Cardiac fibroblast (primary cell): ENCODE measurements at regions not wholly inside any gene's neighbourhood (a gene's known extent, or its start where the extent isn't known, plus 50 kb on each side); places are given as distances from the start of the nearest gene placed in this dataset.

Experiments
- DNase-seq, 2 donors: peaks; one replicate each; pipeline versions ENCODE4 v3.0.0 to v3.0.0-alpha.2; 2010; ENCODE audit warnings: low read depth in 2 of 2
- H3K4me3 ChIP-seq, 2 donors: replicated peaks in 1 of 2; 1 replicate in 1 of 2; 2 replicates in 1 of 2; pipeline ENCODE4 v1.5.1; 2011; ENCODE audit warnings: low read depth in 2 of 2, low read length in 2 of 2, mild to moderate bottlenecking in 2 of 2, moderate library complexity in 1 of 2
- CTCF ChIP-seq: IDR thresholded peaks from one replicate; pipeline ENCODE4 v1.5.1; 2011; ENCODE audit warnings: low read depth, mild to moderate bottlenecking, low read length, inconsistent platforms

- no peak for DNase-seq
- no peak overlapping the region for H3K4me3 ChIP-seq
- TF ChIP-seq CTCF: no peak
Measured at GRCh38 chr12:83793616-83794015, 1106.9 kb downstream of the TMTC2 start.

DNA sequence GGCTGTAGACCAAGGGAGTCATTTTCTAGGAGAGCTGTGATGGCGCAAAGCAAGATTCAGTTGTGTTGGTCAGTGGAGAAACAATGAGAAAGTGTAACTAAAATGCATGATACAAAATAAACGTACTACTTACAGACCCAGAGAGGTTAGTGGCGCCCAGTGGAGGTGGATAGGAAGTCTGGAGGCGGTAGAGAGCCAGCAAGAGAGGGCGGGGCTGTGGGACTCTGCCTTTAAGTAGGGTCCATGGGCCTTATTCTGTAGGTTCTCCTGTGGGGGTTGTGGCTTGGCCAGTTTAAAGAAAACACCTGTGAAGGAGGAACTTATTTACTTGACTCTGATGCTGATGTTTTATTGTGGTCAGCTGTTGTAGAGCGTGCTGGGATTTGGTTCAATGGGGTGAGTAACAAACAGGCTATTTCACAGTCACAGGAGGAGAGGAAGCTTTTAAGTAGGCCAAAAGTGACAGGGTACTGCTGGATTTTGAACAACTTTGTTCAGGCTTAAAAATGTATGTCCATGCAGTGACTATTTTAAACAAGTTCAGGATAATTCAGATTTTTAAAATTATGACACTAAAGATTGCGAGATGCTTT, 1097.7 kb downstream of the TMTC2 start:
- H3K4me3 ChIP-seq: no peak overlapping the region
- TF ChIP-seq CTCF: no peak
- no peak for DNase-seq

DNA sequence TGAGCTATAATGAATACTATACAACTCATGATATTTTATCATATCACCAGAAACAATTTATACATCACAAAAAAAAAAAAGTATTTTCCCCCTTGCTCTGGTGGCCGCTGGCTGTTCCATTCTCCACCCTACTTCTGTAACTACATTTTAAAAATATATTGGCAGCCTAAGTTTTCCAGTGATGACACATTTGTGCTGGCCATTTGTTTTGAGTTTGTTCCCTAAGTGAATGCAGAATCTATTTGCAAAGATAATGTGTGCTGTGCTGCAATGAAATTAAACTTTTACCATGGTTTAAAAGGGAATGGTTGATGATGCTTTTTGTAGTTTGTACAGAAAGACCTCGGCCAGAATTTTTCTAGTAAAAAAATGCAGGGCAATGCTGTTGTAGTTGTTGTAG, 1092.8 kb downstream of the TMTC2 start:
- no peak for DNase-seq
- H3K4me3 ChIP-seq: no peak overlapping the region
- no peak for TF ChIP-seq CTCF

DNA sequence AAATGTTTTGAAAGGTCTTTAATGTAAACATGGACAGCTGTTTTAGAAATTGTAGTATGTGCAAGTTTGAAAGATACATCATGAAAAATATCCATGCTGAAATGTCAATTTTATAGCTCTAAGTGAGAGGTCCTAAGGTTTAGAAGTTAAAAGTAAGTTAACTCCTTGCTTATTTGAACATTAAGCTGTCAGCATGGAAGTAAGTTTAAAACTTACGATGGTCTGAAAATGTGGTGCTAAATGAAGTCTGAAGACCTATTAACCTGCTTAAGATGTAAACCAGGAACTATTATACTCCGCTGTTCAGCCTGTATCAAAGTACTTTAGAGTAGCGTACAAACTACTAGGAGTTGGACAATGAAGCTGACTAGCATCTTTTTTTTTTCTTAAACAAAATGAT, 1082.4 kb downstream of the TMTC2 start:
- no peak for DNase-seq
- no peak for TF ChIP-seq CTCF
- no peak overlapping the region for H3K4me3 ChIP-seq

DNA sequence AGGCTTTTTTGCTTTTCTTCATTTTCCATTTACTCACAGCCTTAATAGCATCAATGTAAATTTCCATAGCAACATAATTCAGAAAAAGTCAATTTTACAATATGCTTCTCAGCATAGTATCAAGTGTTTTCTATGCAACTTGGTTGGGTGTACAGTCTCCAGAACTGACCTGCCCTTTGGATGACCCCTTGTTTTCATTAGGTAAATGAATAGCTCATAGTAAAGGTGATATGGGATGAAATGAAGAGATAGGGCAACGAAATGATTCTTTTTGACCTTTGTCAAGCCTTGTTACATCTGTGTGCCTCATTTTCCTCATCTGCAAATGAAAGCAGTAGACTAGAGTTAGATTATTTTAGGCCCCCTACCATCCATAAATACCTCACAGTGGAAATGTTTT, 1081.0 kb downstream of the TMTC2 start:
- no peak overlapping the region for H3K4me3 ChIP-seq
- no peak for DNase-seq
- TF ChIP-seq CTCF: no peak

- TF ChIP-seq CTCF: no peak
- peak in 1 of 2 donors; percentile 36 for DNase-seq
Measured at GRCh38 chr12:83763425-83763824, 1076.7 kb downstream of the TMTC2 start.

DNA sequence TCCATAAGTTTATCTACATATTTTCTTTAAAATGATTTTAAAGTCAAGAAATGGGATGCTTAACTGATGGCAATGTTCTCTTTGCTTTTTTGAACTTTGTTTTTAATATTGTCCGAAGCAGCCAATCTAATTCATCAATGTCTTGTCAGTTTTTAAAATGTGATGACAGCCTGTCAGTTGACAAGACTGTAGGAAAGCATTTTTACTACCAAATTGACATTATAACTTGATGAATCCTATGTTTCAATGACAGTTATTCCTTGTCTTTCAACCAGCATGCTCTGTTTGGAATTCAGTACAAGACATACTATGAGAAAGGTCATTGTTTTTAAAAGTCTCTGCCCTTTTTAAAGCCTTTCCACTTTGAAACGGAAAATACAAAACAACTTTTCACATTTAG, 1073.2 kb downstream of the TMTC2 start:
- no peak for TF ChIP-seq CTCF
- H3K4me3 ChIP-seq: no peak overlapping the region
- DNase-seq: no peak

More at GRCh38 chr12:83763425-83763824, 1076.7 kb downstream of the TMTC2 start:
- no peak overlapping the region for H3K4me3 ChIP-seq
